ENCODE measurements at regions not wholly inside any gene's neighbourhood (a gene's known extent, or its start where the extent isn't known, plus 50 kb on each side); places are given as distances from the start of the nearest gene placed in this dataset.
A peak's percentile ranks its signal among the peaks of the same experiment; 100 is the strongest.

DNA sequence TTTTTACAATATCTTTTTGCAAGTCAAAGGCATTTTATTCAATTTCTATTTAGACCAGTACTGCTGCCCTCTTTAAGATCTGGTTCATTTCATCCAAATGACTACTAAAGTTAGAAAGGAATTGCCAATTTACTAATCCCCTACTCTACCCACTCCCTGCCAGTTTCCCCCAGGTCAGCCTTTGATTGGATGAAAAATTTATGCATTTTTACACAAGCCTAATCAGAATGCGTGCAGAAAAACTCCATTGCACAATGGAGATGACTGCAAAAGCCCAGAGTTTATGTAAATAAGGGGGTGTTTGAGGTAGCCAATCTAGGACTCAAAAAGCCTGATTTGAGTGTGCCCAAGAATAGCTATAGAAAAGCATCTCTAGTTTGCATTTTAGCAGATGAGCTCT, 310.6 kb downstream of the PABPC4L start:
- no peak for DNase-seq (ENCODE audit: low read depth)

DNA sequence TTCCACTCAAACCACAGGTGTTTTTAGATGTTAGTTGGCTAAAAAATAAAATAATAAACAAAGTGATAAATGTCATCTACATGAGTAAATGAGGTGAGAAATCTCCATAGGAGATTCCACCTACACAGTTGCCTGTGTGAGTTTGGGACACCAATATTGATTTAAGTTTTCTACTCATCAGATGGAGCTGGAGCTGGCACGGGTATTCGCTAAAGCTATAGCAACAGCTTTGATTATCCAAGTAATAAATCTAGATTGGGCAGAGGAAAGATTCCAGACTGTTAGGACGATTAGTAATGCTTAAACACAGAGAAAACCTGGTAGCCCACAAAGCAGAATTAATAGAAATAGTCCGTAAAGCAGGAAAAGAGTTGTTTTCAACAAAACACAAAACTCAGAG, 313.9 kb downstream of the PABPC4L start:
- no peak for DNase-seq (ENCODE audit: low read depth)

DNA sequence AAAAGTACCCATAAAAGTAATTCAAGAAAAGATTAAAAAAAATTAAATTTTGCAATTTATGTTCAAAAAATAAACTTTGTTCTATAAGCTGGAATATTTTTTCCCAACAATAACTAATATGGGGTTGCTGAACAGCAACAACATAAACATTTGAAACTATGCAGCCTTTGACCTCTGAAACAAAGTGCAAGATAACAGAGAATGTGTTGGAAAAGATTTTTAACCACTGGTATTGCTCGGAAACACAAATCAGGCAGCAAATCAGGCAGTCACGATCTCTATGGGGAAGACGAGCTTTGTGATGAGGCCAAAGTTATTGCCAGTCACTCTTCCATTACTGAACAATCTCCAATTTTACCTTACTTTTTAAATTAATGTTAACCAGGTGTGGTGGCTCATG, 332.1 kb downstream of the PABPC4L start:
- no peak for DNase-seq (ENCODE audit: low read depth)

DNA sequence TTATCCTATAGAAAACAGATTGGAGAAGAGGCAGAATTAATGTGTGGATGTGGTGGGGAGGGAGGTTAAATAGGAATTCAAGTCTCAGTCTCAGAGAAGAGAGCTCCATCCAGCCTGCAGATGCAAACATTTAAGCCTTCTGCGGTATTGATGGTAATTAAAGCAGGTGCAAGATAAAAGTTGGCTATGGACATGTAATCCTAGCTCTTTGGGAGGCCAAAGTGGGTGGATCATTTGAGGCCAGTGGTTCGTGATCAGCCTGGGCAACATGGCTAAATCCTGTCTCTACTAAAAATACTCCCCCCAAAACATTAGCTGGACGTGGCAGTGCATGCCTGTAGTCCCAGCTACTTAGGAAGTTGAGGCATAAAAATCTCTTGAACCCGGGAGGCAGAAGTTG, 332.7 kb downstream of the PABPC4L start:
- DNase-seq (ENCODE audit: low read depth), result no peak

DNA sequence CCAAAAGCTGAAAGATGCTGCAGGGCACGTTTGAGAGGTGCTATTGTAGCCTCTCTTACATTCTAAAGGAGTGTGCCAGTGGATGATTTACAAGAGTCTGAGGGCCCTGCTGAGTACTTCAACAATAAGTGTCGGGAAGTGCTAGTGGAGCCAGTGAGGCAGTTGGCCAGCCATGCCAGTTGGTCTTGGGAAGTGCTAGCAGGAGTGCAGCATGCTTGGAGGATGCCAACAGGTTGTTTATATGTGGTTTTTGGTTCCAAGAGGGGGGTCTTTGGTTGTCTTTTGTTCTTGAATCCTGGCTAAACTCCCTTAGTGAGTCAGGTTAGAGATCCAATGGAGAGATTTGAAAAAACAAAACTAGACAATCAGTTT, 335.3 kb downstream of the PABPC4L start:
- peak; percentile 66 for DNase-seq (ENCODE audit: low read depth)

DNA sequence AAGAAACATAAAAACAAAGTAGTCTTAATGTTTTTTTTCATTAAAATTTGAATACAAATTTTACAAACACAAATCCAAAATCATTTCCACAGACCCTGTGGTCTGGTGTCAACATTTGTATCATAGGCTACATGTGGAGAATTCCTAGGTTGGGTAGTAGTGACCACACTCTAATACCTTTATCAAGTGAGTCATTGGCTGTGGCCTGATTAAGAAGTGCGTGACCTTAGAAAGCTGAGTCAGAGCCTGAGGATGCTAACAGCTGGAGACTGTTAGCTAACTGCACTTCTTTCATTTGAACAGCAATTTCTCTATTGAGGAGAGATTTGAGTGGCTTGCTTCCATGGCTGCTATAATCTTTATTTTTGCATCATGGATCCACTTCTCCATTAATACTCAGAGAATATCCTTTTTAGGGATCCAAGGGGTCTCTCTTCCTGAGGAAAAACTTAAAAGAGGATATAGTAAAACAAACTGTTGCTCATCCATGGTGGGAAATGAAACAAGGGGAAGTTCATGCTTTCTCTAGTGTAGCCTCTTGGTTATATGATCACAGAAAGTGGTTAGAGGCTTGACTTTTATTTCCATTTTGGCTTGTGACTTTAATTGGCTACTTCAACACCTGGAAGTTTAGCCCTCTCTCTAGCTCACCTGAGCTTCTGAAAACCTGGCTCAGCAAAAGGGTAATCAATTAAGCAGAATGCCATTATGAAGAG, 335.8 kb downstream of the PABPC4L start:
- DNase-seq (ENCODE audit: low read depth), result peak; percentile 99

DNA sequence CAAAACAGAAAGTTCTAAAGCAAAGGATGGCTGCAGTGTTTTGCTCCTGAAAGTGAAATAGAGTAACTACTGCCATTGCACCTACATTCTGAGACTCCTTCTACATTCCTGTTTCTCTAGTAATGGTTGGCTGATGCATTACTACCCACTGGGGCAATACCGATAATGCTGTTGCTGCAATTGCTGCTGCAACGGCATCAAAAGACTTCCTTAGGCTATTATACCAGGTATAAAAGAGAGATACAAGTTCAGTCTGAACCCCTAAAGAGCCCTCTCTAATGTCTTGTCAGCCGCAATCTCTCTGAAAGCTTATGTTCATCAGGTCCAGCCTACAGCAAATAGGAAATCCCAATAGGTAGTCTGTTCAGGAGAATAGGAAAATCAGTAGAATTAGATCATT, 338.4 kb downstream of the PABPC4L start:
- DNase-seq (ENCODE audit: low read depth), result no peak

DNA sequence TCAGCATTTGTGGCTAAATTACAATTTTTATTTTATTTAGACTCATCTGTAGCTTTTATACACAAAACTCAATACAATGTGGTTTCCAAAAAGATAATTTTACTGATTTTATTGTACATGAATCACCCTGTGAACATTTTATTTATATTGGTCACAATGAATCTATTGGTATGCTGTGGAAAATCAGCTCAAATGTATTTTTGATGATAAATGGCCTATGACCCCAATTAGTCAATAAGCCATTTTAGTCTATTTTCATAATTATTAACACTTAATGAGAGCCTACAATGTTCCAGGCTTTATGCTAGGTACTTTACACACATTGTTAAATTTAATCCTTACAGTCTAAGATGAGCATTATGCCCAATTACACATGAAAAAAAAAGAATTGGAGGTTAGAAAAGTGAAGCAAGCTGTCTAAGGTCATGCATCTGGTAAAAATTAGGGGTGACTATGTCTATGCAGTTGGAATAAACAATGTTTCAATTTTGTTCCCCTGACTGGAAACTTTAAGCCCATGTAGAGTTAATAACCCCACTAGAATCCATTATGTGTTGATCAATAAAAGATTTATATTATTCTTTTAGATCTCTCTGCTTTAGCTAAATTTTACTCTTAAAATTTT, 344.7 kb downstream of the PABPC4L start:
- DNase-seq (ENCODE audit: low read depth), result peak; percentile 54

DNA sequence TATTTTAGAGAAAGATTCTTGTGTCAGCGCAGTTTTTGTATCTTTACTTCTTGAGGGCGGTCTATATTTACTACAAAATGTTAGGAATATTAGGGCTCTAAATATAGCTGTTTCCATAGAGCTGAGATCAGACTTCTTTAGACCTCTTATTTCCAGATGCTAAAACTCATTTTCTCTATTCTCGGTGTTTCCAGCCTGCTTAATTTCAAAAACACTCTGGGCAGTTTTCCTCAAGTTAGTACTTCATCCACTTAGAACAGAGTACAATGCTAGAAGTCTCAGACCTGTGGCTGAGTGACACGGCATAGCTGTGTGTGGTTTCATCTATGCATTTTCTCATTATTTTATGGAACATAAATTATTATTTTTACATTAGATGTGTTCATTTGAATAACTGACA, 346.6 kb downstream of the PABPC4L start:
- no peak for DNase-seq (ENCODE audit: low read depth)

DNA sequence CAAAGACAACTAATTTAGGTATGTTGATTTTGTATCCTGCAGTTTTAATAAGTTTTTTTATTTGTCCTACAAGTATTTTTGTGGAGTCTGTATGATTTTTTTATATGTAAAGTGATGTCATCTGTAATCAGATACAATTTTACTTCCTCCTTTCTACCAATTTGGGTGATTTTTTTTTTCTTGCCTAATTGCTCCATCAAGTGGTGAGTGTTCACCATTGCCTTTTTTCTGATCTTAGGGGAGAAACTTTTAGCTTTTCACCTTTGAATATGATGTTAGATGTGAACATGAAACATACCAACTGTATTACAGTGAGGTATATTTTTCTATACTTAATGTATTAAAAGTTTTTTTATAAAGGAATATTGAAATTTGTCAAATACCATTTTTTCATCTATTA, 362.3 kb downstream of the PABPC4L start:
- DNase-seq (ENCODE audit: low read depth), result peak; percentile 30

DNA sequence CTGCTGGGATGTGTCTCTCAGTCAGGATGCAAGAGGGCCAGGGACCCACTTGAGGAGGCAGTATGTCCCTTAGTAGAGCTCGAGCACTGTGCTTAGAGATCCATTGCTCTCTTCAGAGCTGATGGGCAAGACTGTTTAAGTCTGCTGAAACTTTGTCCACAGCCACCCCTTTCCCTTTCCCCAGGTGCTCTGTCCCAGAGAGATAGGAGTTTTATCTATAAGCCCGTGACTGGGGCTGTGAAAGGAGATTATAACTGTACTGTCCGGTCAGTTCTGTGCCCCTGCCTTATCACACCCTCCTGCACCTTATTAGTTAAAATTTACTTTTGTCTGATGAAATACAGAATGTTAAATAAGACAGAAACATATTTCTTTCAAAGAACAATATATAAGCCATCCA, 378.4 kb downstream of the PABPC4L start:
- no peak for DNase-seq (ENCODE audit: low read depth)

DNA sequence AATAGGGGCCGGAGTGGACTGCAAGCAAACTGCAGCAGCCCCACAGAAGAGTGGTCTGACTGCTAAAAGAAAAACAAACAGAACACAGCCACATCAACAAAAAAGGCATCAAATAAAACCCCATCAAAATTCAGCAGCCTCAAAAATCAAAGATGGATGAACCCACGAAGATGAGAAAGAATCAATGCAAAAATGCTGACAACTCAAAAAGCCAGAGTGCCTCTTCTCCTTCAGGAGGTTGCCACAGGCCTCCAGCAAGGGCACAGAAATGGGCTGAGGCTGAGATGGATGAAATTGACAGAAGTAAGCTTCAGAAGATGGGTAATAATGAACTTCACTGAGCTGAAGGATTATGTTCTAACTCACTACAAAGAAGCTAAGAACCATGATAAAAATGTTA, 388.6 kb downstream of the PABPC4L start:
- no peak for DNase-seq (ENCODE audit: low read depth)

DNA sequence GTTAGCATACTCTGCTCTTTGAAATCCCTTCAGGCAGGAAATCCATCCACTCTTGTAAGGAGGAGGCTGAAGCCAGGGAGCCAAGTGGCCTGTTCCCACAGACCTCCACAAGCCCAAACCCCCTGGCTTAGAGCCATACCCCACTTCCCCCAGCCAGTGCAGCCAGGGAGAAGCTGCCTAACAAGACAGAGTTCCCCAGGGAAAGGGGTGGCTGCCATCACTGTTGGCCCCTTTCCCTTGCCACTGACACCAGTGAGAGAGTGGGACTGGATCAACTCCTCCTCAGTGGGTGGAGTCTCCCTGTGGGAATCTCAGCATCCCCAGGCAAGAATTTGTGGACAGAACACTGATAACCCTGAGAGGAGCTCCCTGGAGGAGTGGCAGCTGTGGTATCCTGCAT, 389.4 kb downstream of the PABPC4L start:
- no peak for DNase-seq (ENCODE audit: low read depth)

DNA sequence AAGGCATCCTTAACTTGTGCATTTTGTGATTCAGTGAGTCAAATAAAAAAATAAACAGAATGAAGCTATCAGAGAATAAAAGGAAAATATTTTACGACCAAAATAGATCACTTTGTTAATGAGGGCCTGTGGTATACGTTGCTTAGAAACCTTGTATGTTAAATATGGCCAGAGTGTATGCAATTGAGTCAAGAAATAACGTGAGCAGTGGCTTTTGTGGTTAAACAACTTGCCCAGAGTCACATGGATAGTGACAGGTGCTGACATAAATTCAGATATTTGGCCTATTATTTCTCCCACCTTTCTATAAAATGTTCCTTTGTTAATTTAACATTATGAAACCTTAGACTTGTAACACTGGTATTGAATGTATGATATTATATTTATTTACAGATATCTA, 393.4 kb downstream of the PABPC4L start:
- peak; percentile 84 for DNase-seq (ENCODE audit: low read depth)

DNA sequence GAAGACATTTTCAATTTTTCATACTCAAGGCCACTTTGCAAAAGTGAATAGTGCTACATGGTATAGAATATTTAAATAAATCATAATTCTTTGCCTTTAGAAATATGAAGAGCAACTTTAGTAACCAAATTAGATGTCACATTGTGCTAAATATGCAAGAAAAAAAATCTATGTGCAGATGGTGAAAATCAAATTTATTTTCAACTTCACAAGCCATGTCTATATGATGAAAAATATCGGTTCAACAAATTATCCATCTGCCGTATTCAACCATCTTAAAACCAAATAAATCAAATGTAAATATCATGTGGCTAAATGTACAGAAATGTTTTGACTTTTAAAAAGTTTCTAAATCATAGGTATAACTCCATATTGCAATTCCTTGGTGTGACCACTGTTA, 398.2 kb downstream of the PABPC4L start:
- no peak for DNase-seq (ENCODE audit: low read depth)

DNA sequence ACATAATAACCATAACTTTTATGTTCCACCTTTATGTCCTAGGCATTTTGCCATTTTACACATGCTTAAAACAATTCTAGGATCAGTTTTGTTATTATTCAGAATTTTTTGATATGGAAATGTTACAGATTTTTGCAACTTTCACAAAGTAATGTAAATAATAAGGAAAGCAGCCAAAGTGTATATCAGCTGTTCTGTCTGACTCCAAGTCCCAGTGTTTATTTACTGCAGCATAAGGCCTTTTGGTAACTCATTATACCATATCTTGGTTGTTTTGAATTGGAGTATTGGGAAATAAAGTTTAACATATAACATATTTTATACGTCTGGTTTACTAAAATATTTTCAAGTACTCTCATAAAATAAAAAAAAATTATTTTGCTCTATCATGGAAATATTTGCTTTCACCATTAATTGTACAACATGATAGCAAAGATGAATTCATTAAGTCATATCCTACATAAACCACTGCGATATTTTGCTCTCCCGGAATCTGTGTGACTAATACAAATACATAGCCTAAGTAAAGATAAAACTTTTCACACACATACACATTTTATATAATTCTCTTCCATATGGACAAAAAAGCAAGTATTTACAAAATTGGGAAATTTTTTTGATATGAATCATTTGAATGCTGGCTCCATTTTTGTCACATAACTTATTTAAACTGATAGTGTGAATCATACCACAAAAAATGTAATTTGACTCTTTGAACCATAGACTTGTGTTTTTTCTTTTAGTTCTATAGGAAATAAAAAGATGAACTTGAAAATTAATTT, 399.0 kb downstream of the PABPC4L start:
- DNase-seq (ENCODE audit: low read depth), result peak; percentile 46

DNA sequence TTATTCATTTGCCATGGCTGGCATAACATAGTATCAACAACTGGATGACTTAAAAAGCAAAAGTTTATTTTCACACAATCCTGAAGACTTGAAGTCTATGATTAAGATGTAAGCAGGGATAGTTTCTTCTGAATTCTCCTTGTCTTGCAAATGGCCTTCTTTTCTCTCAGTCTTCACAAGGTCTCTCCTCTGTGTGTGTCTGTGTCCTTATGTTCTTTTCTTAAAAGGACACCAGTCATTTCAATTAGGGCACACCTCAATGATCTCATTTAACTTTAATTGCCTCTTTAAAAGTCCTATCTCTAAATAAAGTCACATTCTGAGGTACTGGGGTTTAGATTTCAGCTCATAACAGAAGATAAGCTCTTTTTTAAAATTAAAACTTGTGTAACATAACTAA, 399.7 kb downstream of the PABPC4L start:
- no peak for DNase-seq (ENCODE audit: low read depth)

DNA sequence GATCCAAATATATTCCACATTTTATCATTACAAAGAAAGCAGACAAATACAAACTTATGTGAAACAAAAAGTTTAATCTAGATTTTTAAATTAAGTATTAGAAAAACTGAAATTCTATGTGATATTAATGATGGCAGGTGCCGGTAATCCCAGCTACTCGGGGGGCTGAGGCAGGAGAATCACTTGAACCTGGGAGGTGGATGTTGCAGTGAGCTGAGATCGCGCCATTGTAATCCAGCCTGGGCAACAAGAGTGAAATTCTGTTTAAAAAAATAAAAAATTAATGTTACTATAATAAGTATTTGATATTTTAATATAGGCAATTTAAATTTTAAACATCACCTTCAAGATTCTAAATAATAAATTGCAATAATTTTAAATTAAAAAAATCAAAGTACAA, 400.6 kb downstream of the PABPC4L start:
- no peak for DNase-seq (ENCODE audit: low read depth)

DNA sequence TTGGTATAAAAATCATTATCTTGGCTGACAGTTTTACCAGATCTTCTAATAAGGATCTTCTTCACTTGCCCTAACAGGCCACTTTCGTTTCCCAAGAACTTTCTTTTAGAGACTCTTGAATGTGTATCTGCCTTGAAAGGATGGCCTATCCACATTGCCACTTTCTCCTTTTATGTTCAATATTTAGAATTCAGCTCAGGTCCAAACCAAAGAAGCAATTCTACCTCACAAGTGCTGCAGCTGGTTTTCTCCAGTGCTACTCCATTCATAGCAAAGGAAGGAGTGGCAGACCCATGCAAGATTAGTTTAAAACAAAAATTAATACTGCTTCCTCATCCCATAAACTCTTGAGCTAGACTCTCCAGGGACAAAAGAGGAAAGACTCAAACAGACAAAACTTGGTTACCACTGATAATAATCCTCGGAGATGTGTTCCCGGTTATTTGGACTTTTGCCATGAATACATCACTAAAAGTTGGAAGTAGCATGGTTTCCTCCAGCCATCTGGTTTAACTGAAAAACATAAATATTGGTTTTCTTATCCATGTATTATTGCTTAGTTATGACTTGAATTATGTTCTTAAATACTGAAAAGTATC, 401.8 kb downstream of the PABPC4L start:
- DNase-seq (ENCODE audit: low read depth), result peak; percentile 46

DNA sequence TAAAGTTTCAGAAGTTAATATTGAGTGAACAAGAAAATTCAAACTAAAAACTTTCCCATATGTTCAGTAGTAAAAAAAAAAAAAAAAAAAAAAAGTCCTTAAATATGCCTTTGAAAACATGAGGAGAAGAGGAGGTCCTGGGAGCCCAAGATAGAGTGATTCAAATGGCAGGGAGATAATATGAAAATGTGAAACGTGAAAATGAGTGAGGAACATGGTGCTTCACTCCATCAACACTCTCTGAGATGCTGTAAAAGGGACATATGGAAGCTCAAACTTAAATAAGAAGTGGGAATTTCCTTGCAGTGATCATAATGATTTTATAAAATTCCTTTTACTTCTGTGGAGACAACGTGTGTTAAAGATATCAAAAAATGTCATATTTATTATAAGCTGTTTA, 423.9 kb downstream of the PABPC4L start:
- DNase-seq (ENCODE audit: low read depth), result no peak

DNA sequence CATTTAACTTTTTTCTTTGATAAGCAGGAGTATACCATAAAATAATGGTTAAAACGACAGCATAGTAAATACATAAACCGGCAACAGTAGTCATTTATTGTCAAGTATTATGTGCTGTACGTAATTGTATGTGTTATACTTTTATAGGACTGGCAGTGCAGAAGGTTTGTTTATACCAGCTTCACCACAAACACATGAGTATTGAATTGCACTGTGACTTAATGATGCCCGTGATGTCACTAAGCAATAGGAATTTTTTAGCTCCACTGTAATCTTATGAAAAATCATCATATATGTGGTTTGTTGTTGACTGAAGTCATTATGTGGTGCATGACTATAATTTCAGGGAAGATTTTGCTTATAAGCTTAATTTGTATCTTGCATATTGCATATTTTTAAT, 424.6 kb downstream of the PABPC4L start:
- DNase-seq (ENCODE audit: low read depth), result no peak

DNA sequence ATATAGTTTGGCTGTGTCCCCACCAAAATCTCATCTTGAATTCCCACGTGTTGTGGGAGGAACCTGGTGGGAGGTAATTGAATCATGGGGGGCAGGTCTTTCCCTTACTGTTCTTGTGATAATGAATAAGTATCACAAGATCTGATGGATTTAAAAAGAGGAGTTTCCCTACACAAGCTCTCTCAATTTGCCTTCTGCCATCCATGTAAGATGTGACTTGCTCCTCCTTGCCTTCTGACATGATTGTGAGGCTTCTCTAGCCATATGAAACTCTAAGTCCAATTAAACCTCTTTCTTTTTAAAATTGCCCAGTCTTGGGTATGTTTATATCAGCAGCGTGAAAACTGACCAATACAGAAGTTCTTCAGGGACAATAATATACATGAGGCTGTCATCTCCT, 425.1 kb downstream of the PABPC4L start:
- no peak for DNase-seq (ENCODE audit: low read depth)

DNA sequence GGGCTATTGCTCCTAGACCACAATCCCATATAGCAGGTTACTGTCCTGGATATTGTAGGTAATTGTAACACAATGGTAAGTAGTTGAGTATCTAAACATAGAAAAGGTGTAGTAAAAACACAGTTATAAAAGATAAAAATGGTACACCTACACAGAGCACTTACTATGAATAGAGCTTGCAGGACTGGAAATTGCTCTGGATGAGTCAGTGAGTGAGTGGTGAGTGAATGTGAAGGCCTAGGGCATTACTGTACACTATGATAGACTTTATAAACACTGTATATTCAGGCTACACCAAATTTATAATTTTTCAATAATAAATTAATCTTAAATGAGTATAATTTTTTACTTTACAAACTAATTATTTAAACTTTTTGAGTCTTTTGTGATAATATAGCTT, 425.7 kb downstream of the PABPC4L start:
- peak; percentile 54 for DNase-seq (ENCODE audit: low read depth)
